ENCODE measurements at regions not wholly inside any gene's neighbourhood (a gene's known extent, or its start where the extent isn't known, plus 50 kb on each side); places are given as distances from the start of the nearest gene placed in this dataset.
"Not testable (repeated sequence)": the region's sequence is repeated elsewhere in the genome, so short reads cannot be mapped to it uniquely, and the experiment has no call there.

GRCh38 chr2:200124665-200125368 is 169.4 kb downstream of the MAIP1 start:
- TF ChIP-seq CTCF (IDR thresholded peaks at IDR 0.05; ENCODE audit: insufficient read depth, low read length); REST (IDR thresholded peaks at IDR 0.05; ENCODE audit: insufficient replicate concordance, low read depth): not testable (repeated sequence)

Data from HL-60 (cell line).